H1 (cell line): ENCODE measurements at regions not wholly inside any gene's neighbourhood (a gene's known extent, or its start where the extent isn't known, plus 50 kb on each side); places are given as distances from the start of the nearest gene placed in this dataset.

ENCODE experiments used
- CHD2 ChIP-seq: IDR thresholded peaks from 2 replicates; pipeline ENCODE4 v1.6.1; 2012; ENCODE audit warnings: low read length, improper control_type of control experiment
- CREB1 ChIP-seq: IDR thresholded peaks from 2 replicates; pipeline ENCODE4 v1.6.1; 2012; ENCODE audit warnings: inconsistent platforms
- EZH2 ChIP-seq: fragments of 200-600 bp; sonication (generic); IDR thresholded peaks from 2 replicates; pipeline ENCODE4 v1.7.1; 2012; ENCODE audit warnings: low read depth, mild to moderate bottlenecking, moderate library complexity, low read length, inconsistent platforms; ENCODE audit not compliant: severe bottlenecking
- HDAC6 ChIP-seq: IDR thresholded peaks from one replicate; pipeline ENCODE4 v1.7.1; 2012; ENCODE audit warnings: low read depth, mild to moderate bottlenecking, inconsistent platforms, low read length, moderate library complexity
- JUND ChIP-seq: IDR thresholded peaks from 2 replicates; pipeline ENCODE4 v1.6.1; 2011; ENCODE audit warnings: mild to moderate bottlenecking, improper control_type of control experiment, low read length
- POLR2A ChIP-seq, 2 experiments: IDR thresholded peaks; 1 replicate in 1 of 2; 2 replicates in 1 of 2; pipeline ENCODE4 v1.6.1; 2011; ENCODE audit warnings: low read depth in 2 of 2, low read length in 2 of 2, mild to moderate bottlenecking in 2 of 2; ENCODE audit errors: control extremely low read depth in 1 of 2
- POLR2AphosphoS5 ChIP-seq: IDR thresholded peaks from 2 replicates; pipeline ENCODE4 v1.6.1; 2011; ENCODE audit warnings: low read depth, low read length
- RBBP5 ChIP-seq: IDR thresholded peaks from 2 replicates; pipeline ENCODE4 v1.7.1; 2012; ENCODE audit warnings: low read depth, mild to moderate bottlenecking, inconsistent platforms, low read length, moderate library complexity, borderline replicate concordance
- RFX5 ChIP-seq: IDR thresholded peaks from 2 replicates; pipeline ENCODE4 v1.6.1; 2011; ENCODE audit warnings: low read depth, low read length, improper control_type of control experiment, borderline replicate concordance
- RNF2 ChIP-seq: fragments of 200-900, 300-1000 bp; sonication (generic); IDR thresholded peaks from 2 replicates; pipeline ENCODE4 v1.7.1; 2016; ENCODE audit warnings: borderline replicate concordance, low read depth, mild to moderate bottlenecking, antibody characterized with exemption, low read length; ENCODE audit not compliant: poor library complexity, severe bottlenecking; ENCODE audit errors: missing control alignments
- SIN3A ChIP-seq, 2 experiments: IDR thresholded peaks in 1 of 2; conservative IDR thresholded peaks in 1 of 2; 2 replicates each; pipeline ENCODE4 v1.6.1; 2011 to 2012; ENCODE audit warnings: low read length in 2 of 2, improper control_type of control experiment in 1 of 2, low read depth in 1 of 2, mild to moderate bottlenecking in 1 of 2
- TF ChIP-seq, protein P1 (sequence below), 3 experiments: IDR thresholded peaks; 1 replicate in 2 of 3; 2 replicates in 1 of 3; pipeline versions ENCODE4 v1.5.1 to v1.6.1; 2011; ENCODE audit warnings: low read length in 3 of 3, mild to moderate bottlenecking in 3 of 3, inconsistent platforms in 2 of 3, low read depth in 1 of 3, moderate library complexity in 1 of 3; ENCODE audit not compliant: insufficient read depth in 1 of 3; ENCODE audit errors: control extremely low read depth in 1 of 3

- TF ChIP-seq RBBP5, result no peak
- TF ChIP-seq, protein P1, sequence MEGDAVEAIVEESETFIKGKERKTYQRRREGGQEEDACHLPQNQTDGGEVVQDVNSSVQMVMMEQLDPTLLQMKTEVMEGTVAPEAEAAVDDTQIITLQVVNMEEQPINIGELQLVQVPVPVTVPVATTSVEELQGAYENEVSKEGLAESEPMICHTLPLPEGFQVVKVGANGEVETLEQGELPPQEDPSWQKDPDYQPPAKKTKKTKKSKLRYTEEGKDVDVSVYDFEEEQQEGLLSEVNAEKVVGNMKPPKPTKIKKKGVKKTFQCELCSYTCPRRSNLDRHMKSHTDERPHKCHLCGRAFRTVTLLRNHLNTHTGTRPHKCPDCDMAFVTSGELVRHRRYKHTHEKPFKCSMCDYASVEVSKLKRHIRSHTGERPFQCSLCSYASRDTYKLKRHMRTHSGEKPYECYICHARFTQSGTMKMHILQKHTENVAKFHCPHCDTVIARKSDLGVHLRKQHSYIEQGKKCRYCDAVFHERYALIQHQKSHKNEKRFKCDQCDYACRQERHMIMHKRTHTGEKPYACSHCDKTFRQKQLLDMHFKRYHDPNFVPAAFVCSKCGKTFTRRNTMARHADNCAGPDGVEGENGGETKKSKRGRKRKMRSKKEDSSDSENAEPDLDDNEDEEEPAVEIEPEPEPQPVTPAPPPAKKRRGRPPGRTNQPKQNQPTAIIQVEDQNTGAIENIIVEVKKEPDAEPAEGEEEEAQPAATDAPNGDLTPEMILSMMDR (IDR thresholded peaks at IDR 0.05; ENCODE audit: control extremely low read depth in 1 of 3, insufficient read depth in 1 of 3, low read depth in 1 of 3, low read length in 3 of 3), result no peak
- no peak for TF ChIP-seq POLR2A (IDR thresholded peaks at IDR 0.05; ENCODE audit: control extremely low read depth in 1 of 2, low read depth in 2 of 2, low read length in 2 of 2)
- no peak for TF ChIP-seq JUND
- no peak for TF ChIP-seq RFX5
- no peak for TF ChIP-seq EZH2
- no peak for TF ChIP-seq SIN3A (conservative IDR thresholded peaks at IDR 0.05 in 1 of 2, IDR thresholded peaks at IDR 0.05 in 1 of 2; ENCODE audit: low read depth in 1 of 2, low read length in 2 of 2)
- no peak for TF ChIP-seq CHD2
- TF ChIP-seq RNF2, result no peak
- TF ChIP-seq CREB1, result no peak
- no peak for TF ChIP-seq POLR2AphosphoS5
- no peak for TF ChIP-seq HDAC6
These were observed 311.0 kb downstream of the HLX start for GRCh38 chr1:221190249-221190648.
